H1 (cell line): ENCODE measurements at regions not wholly inside any gene's neighbourhood (a gene's known extent, or its start where the extent isn't known, plus 50 kb on each side); places are given as distances from the start of the nearest gene placed in this dataset.

Experiments used
- ATF2 ChIP-seq: IDR thresholded peaks from 2 replicates; pipeline ENCODE4 v1.6.1; 2012; ENCODE audit warnings: low read length, inconsistent platforms
- ATF3 ChIP-seq: IDR thresholded peaks from 2 replicates; pipeline ENCODE4 v1.6.1; 2011; ENCODE audit warnings: low read depth, mild to moderate bottlenecking, low read length; ENCODE audit not compliant: insufficient read depth
- CTCF ChIP-seq, 3 experiments: IDR thresholded peaks; 1 replicate in 2 of 3; 2 replicates in 1 of 3; pipeline versions ENCODE4 v1.5.1 to v1.6.1; 2011; ENCODE audit warnings: low read length in 3 of 3, mild to moderate bottlenecking in 3 of 3, inconsistent platforms in 2 of 3, low read depth in 1 of 3, moderate library complexity in 1 of 3; ENCODE audit not compliant: insufficient read depth in 1 of 3; ENCODE audit errors: control extremely low read depth in 1 of 3
- EGR1 ChIP-seq: IDR thresholded peaks from 2 replicates; pipeline ENCODE4 v1.6.1; 2011; ENCODE audit warnings: low read depth, low read length, borderline replicate concordance
- TBP ChIP-seq: IDR thresholded peaks from 2 replicates; pipeline ENCODE4 v1.6.1; 2011; ENCODE audit warnings: low read depth, low read length, improper control_type of control experiment

- TF ChIP-seq ATF3 = no peak
- TF ChIP-seq TBP = no peak
- no peak for TF ChIP-seq CTCF (IDR thresholded peaks at IDR 0.05; ENCODE audit: control extremely low read depth in 1 of 3, insufficient read depth in 1 of 3, low read depth in 1 of 3, low read length in 3 of 3)
- no peak for TF ChIP-seq EGR1
- TF ChIP-seq ATF2 = no peak
Observed at GRCh38 chr7:159238541-159238940, 93.9 kb upstream of the VIPR2 start.
